Activated CD4-positive, alpha-beta T cell treated with anti-CD3 and anti-CD28 coated beads for 36 hours (primary cell): ENCODE measurements at regions not wholly inside any gene's neighbourhood (a gene's known extent, or its start where the extent isn't known, plus 50 kb on each side); places are given as distances from the start of the nearest gene placed in this dataset.

ENCODE experiments used
- ATAC-seq: fragments of 200-7000 bp; cut with Tn5 transposase; one replicate; pipeline ENCODE4 v1.10.0; 2021; ENCODE audit warnings: mild to moderate bottlenecking, moderate library complexity
- CTCF ChIA-PET: fragments of 350-600 bp; sonication (Branson Sonifier 250); formaldehyde crosslinking; loops from one replicate; lab custom pipeline; 2021; ENCODE audit warnings: antibody characterized with exemption; lab: Charles Lee
- POLR2A ChIA-PET: fragments of 350-600 bp; sonication (Branson Sonifier 250); formaldehyde crosslinking; loops from one replicate; lab custom pipeline; 2021; ENCODE audit warnings: antibody characterized with exemption, inconsistent platforms; lab: Charles Lee
- DNase-seq: peaks from one replicate; pipeline ENCODE4 v3.0.0-alpha.2; 2020
- H3K27ac Mint-ChIP-seq: one replicate; pipeline ENCODE4 v1.8.0; 2021; ENCODE audit warnings: mixed read lengths
- H3K27me3 Mint-ChIP-seq: one replicate; pipeline ENCODE4 v1.8.0; 2021; ENCODE audit warnings: mixed read lengths
- H3K36me3 Mint-ChIP-seq: one replicate; pipeline ENCODE4 v1.8.0; 2021; ENCODE audit warnings: low read depth, mixed read lengths
- H3K4me1 Mint-ChIP-seq: one replicate; pipeline ENCODE4 v1.8.0; 2021; ENCODE audit warnings: mixed read lengths
- H3K4me3 Mint-ChIP-seq: one replicate; pipeline ENCODE4 v1.8.0; 2021; ENCODE audit warnings: mild to moderate bottlenecking, moderate library complexity, mixed read lengths
- H3K9me3 Mint-ChIP-seq: one replicate; pipeline ENCODE4 v1.8.0; 2021; ENCODE audit warnings: low read depth, mixed read lengths
- intact Hi-C, 2 experiments: fragments of 100-400 bp; cut with DNase I in 1 of 2; cut with micrococcal nuclease in 1 of 2; formaldehyde crosslinking; loops; one replicate each; pipeline versions ENCODE4 v1.14.2 to v1.15.1; 2022 to 2024; cut with DNase I, micrococcal nuclease

DNA sequence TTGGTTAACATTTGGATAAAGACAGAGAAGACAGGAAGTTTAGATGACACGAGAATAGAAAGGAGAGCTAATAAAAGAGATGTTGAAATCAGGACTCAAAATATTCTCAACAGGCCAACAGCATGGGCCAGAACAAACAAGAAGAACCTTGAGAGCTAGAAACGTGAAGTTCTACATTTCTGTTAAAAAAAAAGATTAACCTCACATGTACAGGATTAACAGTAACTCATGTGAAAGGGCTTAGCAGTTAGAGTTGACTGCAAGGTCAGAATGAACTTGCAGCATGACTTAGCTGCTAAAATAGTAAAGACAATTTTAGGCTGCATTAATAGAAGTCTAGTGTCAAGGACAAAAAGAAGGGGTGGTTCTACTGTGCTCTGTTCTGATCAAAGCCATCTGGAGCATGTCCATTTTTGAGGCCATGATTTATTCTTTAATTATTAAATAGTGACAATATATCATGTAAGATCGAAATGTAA is 331.1 kb upstream of the HSF2 start:
- no peak overlapping the region for H3K4me3 Mint-ChIP-seq
- ChIA-PET CTCF (no interaction called here), POLR2A (no interaction called here)
- no peaks in the 10 kb centered on the region for H3K36me3 Mint-ChIP-seq
- peaks cover 5% of the 10 kb centered on the region for H3K27me3 Mint-ChIP-seq
- DNase-seq, result no peak
- H3K27ac Mint-ChIP-seq, result no peak overlapping the region
- H3K9me3 Mint-ChIP-seq, result no peaks in the 10 kb centered on the region
- no peak for ATAC-seq
- H3K4me1 Mint-ChIP-seq, result no peaks in the 10 kb centered on the region
- intact Hi-C loops, result no loop called here

DNA sequence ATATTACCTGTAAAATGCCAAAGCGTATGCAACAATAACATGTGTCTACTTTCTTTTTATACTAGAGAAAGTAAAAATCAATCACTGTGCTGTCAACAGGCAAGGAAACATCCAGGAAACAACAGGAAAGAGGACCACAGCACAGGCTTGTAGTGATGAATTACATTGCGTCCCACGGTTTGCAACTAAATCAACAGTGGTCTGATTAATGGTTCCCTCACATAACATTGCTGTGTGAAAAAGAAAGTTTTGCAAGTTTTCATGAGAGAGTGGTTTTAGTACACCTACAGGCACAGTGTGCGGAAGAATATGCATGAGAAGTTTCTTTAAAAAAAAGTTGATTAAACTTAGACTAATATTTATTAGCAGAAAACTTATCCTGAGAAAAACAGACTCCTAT is 329.5 kb upstream of the HSF2 start:
- Mint-ChIP-seq H3K9me3 (no peaks in the 10 kb centered on the region), H3K4me3 (no peak overlapping the region), H3K36me3 (no peaks in the 10 kb centered on the region), H3K27ac (no peak overlapping the region), H3K27me3 (peaks cover 5% of the 10 kb centered on the region), H3K4me1 (no peaks in the 10 kb centered on the region)
- ATAC-seq, result no peak
- intact Hi-C loops, result no loop called here
- ChIA-PET POLR2A (no interaction called here), CTCF (no interaction called here)
- DNase-seq, result no peak

DNA sequence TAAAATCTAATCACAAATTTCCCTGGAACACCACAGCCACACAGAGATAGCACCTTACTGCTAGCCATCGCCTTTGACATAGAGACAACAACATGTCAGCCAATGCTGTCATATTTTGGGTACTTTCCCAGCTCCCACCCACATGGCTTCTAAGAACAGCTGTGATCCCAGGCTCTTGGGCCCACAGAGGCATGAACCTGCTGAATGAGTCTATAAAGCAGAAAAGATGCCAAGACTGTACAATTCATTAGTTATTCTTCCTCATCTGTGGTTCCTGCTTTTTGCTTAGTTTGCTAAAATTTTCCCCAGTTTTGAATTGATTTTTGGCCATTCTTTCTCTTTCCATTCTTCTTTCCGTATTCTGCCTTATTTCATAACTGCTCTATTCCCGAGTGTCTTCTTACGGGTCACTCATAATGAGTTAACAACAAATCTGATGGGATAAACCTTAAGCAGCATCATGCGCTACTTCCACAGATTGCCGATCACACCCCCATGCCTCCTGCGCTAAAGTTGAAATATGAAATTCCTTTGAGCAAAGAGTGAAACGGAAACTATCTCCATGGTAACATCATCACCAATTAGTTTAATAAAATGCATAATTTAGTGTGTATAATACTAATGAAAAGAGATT is 327.3 kb upstream of the HSF2 start:
- CTCF ChIA-PET, result interaction anchor here (0.7 to 1.3 kb wide), 2 partner anchors 10 to 1761 kb away, joined by 3 to 5 read pairs; no protein-coding TSS in a partner anchor
- Mint-ChIP-seq H3K9me3 (no peaks in the 10 kb centered on the region), H3K4me3 (no peak overlapping the region), H3K4me1 (no peaks in the 10 kb centered on the region), H3K27ac (no peak overlapping the region), H3K27me3 (peaks cover 5% of the 10 kb centered on the region), H3K36me3 (no peaks in the 10 kb centered on the region)
- no peak for ATAC-seq
- POLR2A ChIA-PET, result no interaction called here
- no peak for DNase-seq
- intact Hi-C loops, result no loop called here

DNA sequence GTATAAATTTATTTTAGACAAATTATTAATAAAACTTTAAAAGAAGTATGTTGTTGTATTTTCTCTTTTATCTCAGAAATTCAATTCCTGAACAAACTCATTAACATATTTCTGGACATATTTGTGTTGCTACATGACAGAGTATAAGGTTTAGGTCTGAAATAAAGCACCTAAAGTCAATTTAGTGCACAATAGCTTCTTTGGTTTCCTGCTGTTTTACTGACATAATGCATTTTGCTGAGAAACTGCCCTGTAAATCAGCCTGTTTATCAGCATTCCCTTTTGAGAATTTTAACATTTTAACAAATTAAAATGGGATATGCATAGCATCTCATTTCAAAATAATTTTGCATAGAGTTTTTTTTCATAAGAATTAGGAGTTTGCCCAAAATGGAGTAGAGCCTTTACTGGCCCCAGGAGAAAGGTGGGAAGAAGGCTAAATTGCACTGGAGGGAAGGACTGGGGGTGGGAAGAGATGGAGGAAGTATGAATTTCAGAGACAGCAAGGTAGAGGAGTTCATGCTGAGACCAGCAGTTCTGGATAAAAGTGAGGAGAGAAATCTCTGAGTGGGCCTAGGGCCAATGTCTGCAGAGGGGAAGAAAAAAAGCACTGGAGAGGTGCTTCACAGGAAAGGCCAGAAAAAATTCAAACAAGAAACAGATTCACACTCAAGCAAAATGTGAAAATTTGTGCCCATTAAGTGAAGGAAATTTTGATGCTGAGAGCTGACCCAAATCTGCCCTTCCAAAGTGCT is 324.2 kb upstream of the HSF2 start:
- Mint-ChIP-seq H3K4me1 (no peaks in the 10 kb centered on the region), H3K27me3 (peaks cover 3% of the 10 kb centered on the region), H3K4me3 (no peak overlapping the region), H3K27ac (no peak overlapping the region), H3K9me3 (no peaks in the 10 kb centered on the region), H3K36me3 (no peaks in the 10 kb centered on the region)
- ChIA-PET CTCF (no interaction called here), POLR2A (no interaction called here)
- intact Hi-C loops, result no loop called here
- no peak for ATAC-seq
- no peak for DNase-seq

DNA sequence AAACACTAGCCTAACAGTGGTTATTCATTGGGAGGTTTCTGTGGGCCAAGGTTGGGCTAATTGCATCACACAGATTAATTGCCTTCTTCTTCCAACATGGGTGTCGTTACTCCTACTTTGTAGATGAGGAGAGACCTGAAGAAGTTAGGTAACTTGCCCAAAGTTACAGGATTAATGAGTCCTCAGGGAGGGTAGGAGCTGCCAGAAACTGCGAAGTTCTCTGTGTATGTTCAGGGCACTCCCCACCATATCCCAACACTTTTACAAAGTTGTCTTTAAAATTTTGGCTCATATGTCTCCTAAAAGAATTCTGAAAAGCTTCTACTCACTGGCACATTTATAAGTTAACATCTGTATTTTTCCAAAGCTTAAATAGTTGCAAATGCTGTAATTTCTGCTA is 323.5 kb upstream of the HSF2 start:
- POLR2A ChIA-PET, result no interaction called here
- DNase-seq (no peak), ATAC-seq (no peak)
- Mint-ChIP-seq H3K27ac (no peak overlapping the region), H3K4me3 (no peak overlapping the region), H3K36me3 (no peaks in the 10 kb centered on the region), H3K4me1 (no peaks in the 10 kb centered on the region), H3K9me3 (no peaks in the 10 kb centered on the region), H3K27me3 (peaks cover 3% of the 10 kb centered on the region)
- intact Hi-C loops, result no loop called here
- CTCF ChIA-PET, result no interaction called here

DNA sequence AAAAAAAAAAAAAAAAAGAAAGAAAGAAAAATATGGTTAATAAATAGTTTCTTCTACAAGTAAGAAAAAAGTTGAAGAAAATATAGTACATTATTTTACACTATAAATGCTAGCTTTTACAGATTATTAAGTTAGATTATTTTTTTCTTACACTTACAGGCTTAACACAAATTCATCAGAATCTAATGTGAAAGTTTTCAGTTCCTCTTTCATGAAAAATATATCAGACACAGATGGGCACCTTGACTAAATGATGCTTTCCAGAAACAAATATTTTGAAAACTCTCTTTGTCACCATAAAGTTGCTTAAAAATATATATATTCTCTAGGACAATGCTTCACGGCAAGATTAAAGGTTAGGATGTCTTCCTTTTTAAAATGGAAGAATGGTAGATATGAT is 321.8 kb upstream of the HSF2 start:
- Mint-ChIP-seq H3K27me3 (no peaks in the 10 kb centered on the region), H3K36me3 (no peaks in the 10 kb centered on the region), H3K27ac (no peak overlapping the region), H3K4me1 (no peaks in the 10 kb centered on the region), H3K9me3 (no peaks in the 10 kb centered on the region), H3K4me3 (no peak overlapping the region)
- no peak for DNase-seq
- ATAC-seq, result no peak
- intact Hi-C loops, result no loop called here
- ChIA-PET CTCF (no interaction called here), POLR2A (no interaction called here)

DNA sequence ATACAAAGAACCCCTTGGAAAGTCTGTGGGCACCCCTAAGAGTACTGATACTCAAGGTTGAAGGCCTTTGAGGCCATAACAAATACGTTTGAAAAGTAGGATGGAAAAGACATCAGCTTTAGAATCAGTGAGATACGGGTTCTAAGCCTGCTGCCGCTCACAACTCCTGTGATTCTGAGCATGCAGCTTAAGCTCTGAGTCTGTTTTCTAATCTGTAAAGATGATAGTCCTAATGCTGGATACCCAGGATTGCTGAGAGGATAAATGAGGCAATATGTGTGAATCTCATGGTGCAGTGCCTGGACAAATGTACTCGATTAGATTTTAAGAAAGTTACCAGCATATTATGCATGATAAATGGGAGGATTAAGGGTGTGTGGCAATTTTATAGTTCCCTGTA is 321.0 kb upstream of the HSF2 start:
- no peak for DNase-seq
- POLR2A ChIA-PET, result no interaction called here

DNA sequence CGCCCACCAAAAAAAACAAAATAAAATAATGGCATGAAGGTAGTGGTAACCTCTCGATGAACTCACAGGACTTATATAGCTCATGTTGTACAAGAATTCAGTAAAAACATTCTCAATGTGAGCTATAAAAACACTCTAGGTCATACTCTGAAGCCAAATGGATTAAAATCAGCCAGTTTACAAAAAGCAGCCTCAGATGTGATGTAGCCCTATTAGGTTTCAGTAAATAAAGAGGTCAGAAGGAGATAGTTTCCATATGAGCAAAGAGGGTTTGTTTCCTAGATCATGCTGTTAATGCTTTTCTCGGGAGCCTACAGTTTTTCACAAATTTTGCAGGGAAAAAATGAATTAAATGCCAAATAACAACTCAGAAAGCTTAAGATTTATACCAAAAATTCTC is 319.5 kb upstream of the HSF2 start:
- ChIA-PET CTCF (interaction anchor here (1.2 kb wide), 1 partner anchor 18 kb away, joined by 3 read pairs; no protein-coding TSS in a partner anchor), POLR2A (no interaction called here)
- H3K9me3 Mint-ChIP-seq, result no peaks in the 10 kb centered on the region
- H3K27ac Mint-ChIP-seq, result no peak overlapping the region
- H3K4me3 Mint-ChIP-seq, result no peak overlapping the region
- ATAC-seq (no peak), DNase-seq (no peak)
- no peaks in the 10 kb centered on the region for H3K27me3 Mint-ChIP-seq
- intact Hi-C loops, result no loop called here
- H3K4me1 Mint-ChIP-seq, result no peaks in the 10 kb centered on the region
- H3K36me3 Mint-ChIP-seq, result no peaks in the 10 kb centered on the region

More for the DNA sequence above, 321.0 kb upstream of the HSF2 start:
- intact Hi-C loops, result no loop called here
- no peaks in the 10 kb centered on the region for H3K4me1 Mint-ChIP-seq
- H3K27me3 Mint-ChIP-seq, result no peaks in the 10 kb centered on the region
- no peak overlapping the region for H3K4me3 Mint-ChIP-seq
- no peak for ATAC-seq
- CTCF ChIA-PET, result no interaction called here
- H3K9me3 Mint-ChIP-seq, result no peaks in the 10 kb centered on the region
- no peaks in the 10 kb centered on the region for H3K36me3 Mint-ChIP-seq
- H3K27ac Mint-ChIP-seq, result no peak overlapping the region

DNA sequence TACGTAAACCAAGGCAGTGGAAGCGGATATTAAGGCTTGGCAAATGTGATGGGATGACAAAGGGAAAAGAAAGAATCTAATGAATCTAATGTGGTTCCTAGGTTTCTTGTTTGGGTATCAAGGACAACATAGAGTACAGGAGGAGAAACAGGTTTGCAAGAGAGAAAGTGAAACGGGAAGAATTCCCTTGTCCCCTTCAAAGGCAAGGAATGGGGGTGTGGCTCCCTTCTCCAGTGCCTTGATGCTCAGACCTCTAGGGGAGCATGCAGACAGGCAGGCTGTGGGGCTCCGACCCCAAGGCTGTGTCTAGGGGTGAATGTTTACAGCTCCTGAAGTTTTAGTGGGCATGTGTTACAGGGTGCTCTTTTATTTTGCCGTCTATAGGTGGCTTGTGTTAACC is 317.5 kb upstream of the HSF2 start:
- no peak for ATAC-seq
- intact Hi-C loops, result no loop called here
- no peaks in the 10 kb centered on the region for H3K27me3 Mint-ChIP-seq
- no peak overlapping the region for H3K4me3 Mint-ChIP-seq
- H3K36me3 Mint-ChIP-seq, result no peaks in the 10 kb centered on the region
- CTCF ChIA-PET, result no interaction called here
- no peak overlapping the region for H3K27ac Mint-ChIP-seq
- H3K9me3 Mint-ChIP-seq, result no peaks in the 10 kb centered on the region
- H3K4me1 Mint-ChIP-seq, result no peaks in the 10 kb centered on the region
- no peak for DNase-seq
- POLR2A ChIA-PET, result no interaction called here

DNA sequence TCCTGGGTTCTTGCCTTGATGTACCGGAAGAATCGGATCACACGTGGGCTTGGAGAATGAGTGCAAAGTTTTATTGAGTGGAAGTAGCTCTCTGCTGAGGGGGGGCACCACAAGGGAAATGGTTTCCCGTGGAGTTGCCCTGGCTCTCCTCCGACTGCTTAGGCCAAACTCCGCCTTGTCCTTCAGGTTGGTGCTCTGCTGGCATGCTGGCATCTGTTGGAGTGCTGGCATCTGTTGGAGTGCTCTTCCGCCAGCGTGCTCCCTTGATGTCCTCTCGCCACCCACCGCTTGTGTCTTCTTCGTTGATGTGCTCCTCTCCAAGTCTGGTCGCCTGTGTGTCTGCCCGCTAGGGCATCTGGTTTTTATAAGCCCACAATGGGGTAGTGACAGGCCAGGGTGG is 317.1 kb upstream of the HSF2 start:
- POLR2A ChIA-PET, result no interaction called here
- H3K27me3 Mint-ChIP-seq, result no peaks in the 10 kb centered on the region
- no peaks in the 10 kb centered on the region for H3K9me3 Mint-ChIP-seq
- ATAC-seq (no peak), DNase-seq (no peak)
- no peak overlapping the region for H3K4me3 Mint-ChIP-seq
- intact Hi-C loops, result no loop called here
- H3K36me3 Mint-ChIP-seq, result no peaks in the 10 kb centered on the region
- CTCF ChIA-PET, result no interaction called here
- H3K4me1 Mint-ChIP-seq, result no peaks in the 10 kb centered on the region
- no peak overlapping the region for H3K27ac Mint-ChIP-seq

DNA sequence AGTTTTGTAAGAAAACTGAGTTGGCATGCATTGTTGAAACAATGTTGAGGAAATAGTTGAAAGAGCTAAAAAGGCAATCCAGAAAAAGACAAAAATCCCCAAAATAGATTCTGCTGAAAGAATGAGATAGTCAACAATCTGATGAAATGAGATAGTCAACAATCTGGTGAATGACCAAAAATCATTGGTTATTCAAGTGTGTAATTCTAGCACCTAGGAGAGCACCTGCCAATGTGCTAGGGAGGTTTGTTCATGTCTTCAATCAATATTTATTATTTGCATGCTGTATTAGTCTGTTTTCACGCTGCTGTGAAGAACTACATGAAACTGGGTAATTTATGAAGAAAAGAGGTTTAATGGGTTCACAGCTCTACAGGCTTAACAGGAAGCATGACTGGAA is 307.1 kb upstream of the HSF2 start:
- H3K27me3 Mint-ChIP-seq, result no peaks in the 10 kb centered on the region
- ATAC-seq, result no peak
- H3K4me3 Mint-ChIP-seq, result no peak overlapping the region
- ChIA-PET CTCF (no interaction called here), POLR2A (no interaction called here)
- H3K9me3 Mint-ChIP-seq, result no peaks in the 10 kb centered on the region
- intact Hi-C loops, result no loop called here
- no peak overlapping the region for H3K27ac Mint-ChIP-seq
- H3K36me3 Mint-ChIP-seq, result no peaks in the 10 kb centered on the region
- no peaks in the 10 kb centered on the region for H3K4me1 Mint-ChIP-seq
- DNase-seq, result no peak

DNA sequence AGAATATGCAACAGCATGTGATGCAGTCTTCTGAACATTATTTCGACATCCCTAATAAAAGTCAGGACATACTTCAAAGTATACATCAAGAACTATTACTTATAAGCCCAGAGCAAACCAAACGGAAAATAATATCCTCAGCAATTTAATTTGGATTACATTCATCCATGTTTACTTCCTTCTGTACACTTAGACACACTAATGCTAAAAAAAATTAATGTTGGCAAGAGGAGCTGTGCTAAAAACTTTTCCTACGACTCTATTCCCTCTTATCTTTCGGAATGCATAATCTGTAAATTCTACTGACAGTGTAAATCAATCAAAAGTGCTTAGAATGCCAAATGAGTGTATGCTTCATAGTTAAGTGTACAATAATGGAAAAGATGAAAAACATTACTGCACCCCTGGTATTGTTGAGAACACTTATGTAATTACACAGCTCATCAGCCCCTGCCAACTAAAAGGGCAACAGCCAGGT is 301.2 kb upstream of the HSF2 start:
- H3K4me3 Mint-ChIP-seq, result no peak overlapping the region
- no peak for DNase-seq
- H3K27ac Mint-ChIP-seq, result no peak overlapping the region
- no peaks in the 10 kb centered on the region for H3K36me3 Mint-ChIP-seq
- CTCF ChIA-PET, result no interaction called here
- no peaks in the 10 kb centered on the region for H3K27me3 Mint-ChIP-seq
- intact Hi-C loops, result no loop called here
- H3K4me1 Mint-ChIP-seq, result no peaks in the 10 kb centered on the region
- POLR2A ChIA-PET, result no interaction called here
- H3K9me3 Mint-ChIP-seq, result no peaks in the 10 kb centered on the region
- ATAC-seq, result no peak
